Fibroblast of skin of scalp (primary cell): ENCODE measurements at regions not wholly inside any gene's neighbourhood (a gene's known extent, or its start where the extent isn't known, plus 50 kb on each side); places are given as distances from the start of the nearest gene placed in this dataset.
A peak's percentile ranks its signal among the peaks of the same experiment; 100 is the strongest.

Source experiments
- DNase-seq: peaks from one replicate; pipeline ENCODE4 v3.0.0-alpha.2; 2013

GRCh38 chr5:169350759-169351240 is 49.9 kb upstream of the SLIT3 start:
- DNase-seq: peak; percentile 100
